ENCODE measurements at regions not wholly inside any gene's neighbourhood (a gene's known extent, or its start where the extent isn't known, plus 50 kb on each side); places are given as distances from the start of the nearest gene placed in this dataset.
A peak's percentile ranks its signal among the peaks of the same experiment; 100 is the strongest.

DNA sequence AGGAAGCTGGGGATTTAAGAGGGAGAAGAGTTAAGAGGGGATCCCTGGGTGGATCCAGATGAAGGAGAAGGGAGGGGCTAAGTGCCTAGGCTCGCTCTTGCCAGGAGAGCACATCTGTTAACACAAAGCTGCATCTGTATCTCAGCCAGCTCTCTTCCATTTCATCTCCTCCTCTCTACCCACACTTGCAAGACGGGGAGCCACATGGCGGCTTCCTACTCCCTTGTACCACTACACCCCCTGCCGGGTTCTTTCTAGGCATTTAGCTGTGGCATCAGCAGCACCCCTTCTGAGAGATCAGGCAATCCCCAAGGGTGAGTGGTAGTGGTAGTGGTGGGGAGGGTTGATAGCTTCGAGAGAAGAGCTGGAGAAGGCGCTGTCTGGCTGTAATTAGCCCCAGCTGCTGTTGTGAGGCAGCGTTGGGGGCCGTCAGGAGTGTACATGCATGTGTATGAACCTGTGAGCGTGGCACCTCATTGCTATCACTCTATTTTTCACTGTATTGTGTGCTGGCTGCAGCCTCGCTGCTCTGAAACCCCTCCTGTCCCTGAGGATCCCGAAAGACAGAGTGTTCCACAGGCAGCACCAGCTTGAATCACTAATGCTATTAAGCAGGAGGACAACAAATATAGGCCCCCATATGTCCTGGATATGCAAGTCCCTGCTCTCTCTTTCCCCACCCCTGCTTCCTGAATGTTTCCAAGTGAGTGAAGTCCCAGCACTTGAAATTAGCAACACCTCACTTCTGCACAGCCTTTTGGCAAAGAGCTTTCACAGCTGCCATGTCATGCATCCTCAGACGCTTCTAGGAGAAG lies 73.7 kb downstream of the RTL9 start:
- no peak for DNase-seq

DNA sequence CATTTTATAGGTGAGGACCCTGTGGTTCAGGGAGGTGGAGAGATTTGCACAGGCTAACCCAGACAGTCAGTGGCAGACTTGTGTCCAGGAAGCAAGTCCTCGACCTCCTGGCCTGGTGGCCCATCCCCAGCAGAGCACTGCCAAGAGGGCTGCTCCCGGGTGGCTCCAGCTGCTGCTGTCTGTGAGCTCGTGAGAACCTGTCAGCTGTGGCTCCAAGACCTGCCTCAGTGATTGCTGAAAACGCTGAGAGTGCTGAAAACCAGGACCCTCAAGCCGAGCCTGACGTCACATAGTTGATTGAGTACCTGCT lies 74.2 kb downstream of the RTL9 start:
- DNase-seq: no peak

DNA sequence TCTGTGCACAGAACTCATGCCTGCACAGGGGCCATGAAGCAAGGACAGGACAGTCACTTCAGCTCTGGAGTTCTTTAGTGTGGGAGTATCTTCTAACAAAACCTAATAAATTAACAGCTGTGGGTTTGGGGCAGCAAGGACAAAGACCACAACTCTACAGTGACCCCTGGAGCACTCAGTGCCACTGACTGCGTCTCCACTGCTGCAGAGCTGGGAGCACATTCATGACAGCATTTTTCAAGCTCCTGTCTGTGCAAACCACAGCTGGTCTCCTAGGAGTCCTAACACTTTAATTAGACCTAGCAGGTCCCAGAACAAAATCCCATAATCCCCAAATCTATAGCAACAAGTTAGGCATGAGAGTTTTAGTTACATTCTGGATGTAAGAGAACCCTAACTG lies 76.5 kb downstream of the RTL9 start:
- no peak for DNase-seq

DNA sequence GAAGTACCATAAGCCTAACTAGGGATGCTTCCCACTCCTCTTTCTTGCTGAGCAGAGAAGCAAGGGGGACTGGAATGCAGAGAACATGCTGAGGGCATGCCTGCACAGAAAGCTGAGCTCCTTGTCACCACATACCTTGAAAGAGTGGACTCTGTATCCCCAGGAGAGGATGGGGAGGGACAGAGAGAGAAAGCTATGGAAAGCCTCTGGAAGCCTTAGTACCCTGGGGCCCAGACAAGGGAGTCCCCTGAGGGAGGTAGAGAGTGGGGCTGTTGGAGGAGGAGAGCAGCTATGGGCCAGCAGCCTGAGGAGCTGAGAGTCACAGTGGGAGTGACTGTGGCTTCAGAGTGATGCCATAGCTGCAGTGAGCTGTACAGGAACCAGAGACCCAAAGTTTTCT lies 77.9 kb downstream of the RTL9 start:
- no peak for DNase-seq

DNA sequence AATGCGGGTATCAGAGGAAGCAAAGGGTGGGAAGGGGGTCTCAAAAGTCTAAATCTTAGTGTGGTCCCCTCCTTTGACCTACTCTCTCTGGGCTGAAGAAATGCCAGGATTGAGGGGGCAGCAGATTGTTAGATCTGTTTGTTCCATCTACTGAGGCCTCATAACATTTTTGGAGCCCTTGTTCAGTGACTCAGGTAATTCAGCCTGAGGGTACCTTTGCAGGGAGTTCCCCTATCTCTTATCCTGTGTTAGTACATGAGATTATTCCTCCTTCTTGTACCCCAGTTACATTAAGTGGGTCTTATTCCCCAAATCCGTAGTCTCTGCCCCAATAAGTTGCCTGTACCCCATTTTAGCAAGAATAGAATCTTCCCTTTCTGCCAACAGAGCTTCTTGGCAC lies 79.0 kb downstream of the RTL9 start:
- DNase-seq: no peak

DNA sequence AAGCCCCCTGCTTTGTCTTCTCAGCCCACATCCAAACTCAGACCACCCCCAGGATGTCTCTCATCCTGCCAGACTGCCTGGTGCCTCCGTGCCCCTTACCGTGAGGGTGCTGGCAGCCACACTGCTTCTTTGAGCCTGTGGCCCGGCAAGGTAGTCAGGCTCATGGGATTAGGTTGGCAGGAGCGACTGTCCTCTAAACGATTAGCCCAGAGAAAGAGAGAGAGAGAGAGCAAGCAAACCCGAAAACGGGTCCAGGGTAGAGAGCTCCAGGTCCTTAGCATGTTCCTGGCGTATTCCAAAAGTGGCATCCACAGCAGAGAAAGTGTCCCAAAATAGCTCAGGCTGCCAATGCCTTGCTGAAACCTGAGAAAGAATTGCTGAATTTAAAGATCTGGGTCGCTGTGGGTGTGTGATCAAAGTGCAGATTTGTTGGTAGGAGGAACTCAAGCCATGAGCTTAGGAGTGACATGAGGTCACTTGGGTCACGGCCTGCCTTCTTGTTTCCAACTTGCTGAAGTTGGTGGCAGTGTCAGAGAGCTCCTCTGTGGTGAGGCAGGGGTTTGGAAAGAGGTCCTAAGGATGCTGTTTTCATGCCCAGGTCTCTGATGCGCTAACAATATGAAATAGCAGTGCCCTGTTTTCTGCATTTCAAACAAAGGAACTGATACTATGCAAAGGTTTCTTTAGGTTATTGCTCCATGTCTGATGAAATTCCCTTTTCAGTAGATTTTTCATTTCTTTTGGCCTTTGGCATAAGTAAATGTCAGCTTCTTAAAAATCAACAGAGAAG lies 81.6 kb downstream of the RTL9 start:
- DNase-seq: no peak

DNA sequence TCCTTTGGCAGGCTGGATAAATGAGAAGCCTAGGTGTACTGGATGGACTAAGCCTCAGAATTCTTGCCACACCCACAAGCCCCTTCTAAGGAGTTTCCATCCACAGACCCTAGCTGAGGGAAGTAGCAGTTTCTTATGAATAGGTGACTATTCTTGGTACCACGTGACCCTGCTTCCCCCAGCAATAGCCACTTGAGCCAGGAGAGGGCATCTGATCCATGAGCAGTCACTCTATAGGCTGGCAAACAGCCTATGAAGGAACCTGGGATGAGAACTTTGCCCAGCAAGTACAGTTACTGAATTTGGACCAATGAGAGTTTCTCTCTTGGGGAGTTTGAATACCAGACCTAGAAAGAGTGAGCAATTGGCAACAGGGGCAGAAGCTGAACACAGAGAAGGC lies 84.0 kb downstream of the RTL9 start:
- DNase-seq: no peak

DNA sequence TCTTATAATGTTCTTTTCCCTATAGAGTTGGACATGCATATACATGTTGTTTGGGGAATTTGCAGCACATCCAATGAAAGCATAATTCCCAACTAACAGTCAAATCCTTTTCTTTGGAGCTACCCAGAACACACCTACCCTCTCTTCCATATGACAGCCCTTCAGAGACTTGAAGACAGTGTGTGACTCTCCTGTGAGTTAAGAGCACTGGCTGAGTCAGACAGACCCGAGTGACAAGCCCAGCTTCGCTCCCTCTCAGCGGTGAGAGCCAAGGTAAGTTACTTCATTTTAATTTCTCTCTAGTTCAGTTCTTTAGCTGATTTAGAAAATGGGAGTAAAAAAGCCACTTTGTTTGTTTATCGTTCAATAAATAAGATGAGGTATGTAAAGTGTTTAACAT lies 86.3 kb downstream of the RTL9 start:
- no peak for DNase-seq

DNA sequence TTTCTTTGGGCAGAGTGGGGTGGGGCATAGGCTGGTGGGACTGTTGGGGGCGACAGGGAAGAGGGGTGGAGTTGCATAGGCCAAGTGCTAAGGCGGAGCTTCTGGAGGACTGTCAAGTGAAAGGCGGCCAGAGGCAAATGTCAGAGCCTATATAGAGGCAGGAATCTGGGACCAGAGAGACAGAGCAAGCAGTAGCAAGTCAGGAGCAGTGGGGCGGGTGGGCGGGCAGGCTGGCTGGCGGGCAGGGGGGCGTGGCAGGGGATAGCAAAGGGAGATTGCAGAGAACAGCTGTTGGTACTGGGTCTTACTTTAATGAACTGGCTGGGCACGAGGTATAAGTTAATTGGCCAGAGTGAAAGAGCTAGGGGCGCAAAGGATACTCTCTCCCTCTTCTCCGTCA lies 89.8 kb downstream of the RTL9 start:
- no peak for DNase-seq

DNA sequence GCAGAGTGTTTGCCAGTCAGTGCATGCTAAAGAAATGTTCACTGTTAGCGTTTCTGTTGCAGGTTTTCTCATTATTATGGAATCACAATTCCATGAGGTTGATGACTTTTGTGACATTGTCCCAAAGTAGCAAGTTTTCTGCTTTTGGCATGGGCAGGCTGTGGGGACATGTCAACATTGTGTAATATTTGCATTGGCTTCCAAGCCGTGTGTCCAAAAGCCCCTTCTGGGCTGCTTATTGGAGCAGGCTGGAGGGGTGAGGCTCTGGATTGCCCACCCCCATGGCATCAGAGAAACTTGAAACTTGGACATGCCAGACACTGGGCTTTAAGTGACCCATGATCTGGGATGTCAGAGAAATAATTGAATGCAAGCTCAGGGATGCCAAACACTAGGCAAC lies 90.7 kb downstream of the RTL9 start:
- DNase-seq: no peak

DNA sequence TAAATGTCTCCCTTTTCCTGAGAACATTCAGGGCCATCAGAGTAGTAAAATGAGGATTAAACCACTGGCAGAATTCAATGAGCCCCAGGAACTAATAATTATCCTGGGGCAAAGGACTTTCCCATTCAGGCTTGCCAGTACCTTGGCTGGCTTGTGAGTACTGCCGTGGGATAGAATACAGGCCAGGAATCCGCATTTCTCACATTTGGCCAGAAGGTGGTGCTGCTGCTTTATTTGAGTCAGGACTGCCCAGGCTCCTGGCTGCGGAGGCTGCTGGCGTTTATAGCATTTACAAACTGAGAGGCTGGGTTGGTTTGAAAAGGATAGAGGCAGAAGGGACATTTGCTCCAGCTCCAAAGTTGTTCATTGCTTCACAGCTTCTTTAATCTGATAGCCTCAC lies 91.4 kb downstream of the RTL9 start:
- peak; percentile 21 for DNase-seq

DNA sequence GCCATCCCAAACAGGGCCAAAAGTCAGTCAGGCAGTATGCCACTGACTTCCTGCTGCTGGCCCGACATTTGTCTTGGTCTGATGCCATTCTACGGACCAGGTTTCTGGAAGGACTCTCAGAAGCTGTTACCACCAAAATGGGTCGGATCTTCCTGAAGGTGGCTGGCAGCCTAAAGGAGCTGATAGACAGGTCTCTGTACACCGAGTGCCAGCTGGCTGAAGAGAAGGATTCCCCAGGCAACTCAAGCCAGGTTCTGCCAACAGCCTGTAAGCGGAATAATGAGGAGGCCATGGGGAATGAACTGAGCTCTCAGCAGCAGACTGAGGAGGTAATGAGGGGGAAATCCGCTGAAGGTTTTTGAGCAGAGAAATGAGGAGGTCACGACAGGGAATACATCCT lies 95.7 kb downstream of the RTL9 start:
- DNase-seq: peak; percentile 22

DNA sequence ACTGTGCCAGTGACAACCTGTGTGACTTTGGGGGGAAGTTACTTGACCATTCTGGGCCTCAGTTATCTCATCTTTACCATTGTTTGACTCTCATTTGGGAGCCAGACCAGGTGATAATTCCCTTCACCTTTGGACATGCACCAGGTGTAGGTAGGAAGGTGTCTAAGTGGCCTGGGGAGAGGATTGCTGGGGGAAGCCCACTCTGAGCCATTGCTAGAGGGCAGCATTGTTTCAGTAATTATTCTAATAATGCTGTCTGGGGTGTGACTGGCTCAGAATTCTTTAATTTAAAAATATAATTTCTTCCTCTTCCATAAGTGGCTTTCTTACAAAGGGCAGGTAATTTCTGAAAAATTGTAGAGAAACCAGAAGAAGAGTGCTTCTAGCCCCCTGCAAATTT lies 104.3 kb downstream of the RTL9 start:
- DNase-seq: no peak

DNA sequence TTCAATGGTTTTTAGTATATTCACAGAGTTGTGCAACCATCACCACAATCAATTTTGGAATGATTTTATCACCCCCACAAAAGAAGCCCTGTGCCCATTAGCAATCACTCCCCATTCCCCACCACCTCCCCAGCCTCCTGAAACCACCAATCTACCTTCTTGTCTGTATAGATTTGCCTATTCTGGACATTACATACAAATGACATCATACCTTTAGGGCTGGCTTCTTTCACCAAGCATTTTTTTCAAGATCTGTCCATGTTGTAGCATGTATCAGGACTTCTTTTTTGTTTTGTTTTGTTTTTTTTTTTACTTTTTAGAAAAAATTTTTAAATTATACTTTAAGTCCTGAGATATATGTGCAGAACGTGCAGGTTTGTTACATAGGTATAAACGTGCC lies 108.1 kb downstream of the RTL9 start:
- no peak for DNase-seq

DNA sequence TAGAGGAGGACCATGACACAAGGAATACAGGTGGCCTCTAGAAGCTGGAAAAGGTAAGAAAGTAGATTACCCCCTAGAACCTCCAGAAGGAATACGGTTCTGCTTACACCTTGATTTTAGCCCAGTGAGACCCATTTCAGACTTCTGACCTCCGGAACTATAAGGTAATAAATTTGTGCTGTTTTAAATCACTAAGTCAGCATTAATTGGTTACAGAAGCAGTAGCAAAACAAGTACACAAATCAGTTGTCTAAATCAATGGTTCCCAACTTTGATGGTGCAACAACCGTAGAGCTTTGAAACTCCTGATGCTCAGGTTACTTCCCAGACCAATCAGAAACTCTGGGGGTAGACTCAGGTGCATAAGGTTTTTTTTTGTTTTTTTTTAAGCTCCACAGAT lies 113.6 kb downstream of the RTL9 start:
- DNase-seq: no peak

DNA sequence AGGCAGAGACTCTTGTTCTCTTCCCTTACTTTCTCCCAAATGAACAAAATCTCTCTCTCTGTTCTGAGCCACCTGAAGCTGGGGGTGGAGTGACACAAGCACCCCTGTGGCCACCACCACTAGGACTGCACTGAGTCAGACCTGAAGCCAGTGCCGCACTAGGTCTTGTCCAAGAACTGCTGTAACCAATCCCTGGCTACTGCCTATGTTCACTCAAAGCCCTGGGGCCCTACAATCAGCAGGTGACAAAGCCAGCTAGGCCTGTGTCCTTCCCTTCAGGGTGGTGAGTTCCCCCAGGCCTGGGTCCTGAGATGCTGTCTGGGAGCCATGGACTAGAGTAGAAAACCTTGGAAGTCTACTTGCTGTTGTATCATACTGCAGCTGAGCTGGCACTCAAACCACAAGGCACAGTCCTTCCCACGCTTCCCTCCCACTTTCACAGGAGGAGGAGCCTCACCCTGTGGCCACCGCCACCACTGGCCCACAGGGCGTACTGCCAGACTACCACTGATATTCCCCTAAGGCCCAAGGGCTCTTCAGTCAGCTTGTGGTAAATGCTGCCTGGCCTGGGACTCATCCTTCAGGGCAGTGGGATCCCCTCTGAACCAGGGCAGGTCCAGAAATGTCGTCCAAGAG lies 119.1 kb downstream of the RTL9 start:
- DNase-seq: no peak

DNA sequence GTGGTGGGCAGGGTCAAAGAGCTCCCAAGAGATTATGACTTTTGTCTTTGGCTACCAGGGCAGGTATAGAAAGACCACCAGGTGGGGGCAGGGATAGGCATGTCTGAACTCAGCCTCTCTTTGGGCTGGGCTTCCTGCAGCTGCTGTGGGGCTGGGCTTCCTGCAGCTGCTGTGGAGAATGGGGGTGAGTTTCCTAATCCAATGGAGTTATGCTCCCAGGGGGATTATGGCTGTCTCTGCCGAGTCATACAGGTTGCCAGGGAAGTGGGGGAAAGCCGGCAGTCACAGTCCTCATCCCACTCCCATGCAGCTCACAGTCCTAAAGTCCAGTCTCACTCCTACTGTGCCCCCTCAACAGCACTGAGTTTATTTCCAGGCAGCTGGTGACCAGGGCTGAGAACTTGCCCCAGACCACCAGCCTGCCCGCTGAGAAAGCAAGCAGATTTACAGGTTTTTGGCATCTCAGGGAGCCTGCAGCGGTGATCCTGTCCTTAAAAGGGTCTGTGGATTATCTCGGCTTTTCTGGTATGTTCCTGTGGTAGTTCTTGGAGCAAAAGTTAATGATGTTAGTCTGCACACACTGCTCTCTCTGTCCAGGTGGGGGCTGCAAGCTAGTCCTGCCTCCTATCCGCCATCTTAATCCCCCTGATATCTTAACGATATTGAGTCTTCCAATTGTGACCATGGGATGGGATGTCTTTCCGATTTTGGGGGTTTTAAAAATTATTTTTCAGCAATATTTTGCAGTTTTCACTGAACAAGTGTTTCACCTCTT lies 133.4 kb downstream of the RTL9 start:
- no peak for DNase-seq

DNA sequence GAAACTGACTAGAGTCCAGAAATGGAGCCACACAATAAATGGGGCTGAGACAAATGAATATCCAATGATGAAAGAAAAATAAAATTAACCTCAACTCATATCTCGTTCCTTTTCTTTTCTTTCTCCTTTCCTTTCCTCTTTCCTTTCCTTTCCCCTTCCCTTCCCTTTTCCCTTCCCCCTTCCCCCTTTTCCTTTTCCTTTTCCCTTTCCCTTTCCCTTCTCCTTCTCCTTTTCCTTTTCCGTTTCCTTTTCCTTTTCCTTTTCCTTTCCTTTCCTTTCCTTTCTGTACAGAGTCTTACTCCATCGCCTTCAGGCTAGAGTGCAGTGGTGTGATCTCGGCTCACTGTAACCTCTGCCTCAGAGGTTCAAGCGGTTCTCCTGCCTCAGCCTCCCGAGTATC lies 146.3 kb downstream of the RTL9 start:
- DNase-seq: no peak

DNA sequence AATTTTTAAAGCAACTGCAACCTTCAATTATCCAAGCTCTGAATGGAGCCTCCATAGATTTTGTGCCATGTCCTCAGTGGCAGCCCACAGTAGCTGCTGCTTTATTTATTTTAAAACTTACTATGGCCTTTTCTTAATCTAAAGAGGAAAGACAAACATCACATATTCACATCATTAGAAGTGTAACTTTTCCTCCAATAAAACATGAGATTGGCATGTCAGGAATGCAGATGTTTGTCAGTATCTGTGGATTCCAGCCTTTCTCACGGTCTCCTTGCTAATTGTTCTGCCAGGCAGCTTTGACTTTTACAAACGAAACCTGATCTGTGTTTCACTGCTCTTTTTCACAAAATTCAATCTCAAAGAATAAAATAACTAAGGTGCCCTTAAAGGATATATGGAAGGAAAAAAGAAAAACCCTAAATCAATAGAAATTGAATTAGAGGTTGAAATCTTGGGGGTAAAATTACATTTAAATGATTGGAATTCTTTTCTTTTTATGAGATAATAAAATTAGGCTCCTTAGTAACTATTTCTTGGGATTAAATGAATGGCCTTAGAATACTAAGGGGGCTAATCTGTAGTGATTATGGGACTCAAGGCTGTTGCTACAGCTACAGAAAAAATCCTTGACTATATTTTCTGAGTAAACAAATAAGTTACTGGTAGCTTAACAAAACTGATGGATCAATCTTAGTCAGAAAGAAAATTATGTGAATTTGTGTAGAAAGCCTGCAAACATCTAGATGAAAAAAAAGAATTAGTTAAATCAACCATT lies 151.3 kb downstream of the RTL9 start:
- DNase-seq: no peak

DNA sequence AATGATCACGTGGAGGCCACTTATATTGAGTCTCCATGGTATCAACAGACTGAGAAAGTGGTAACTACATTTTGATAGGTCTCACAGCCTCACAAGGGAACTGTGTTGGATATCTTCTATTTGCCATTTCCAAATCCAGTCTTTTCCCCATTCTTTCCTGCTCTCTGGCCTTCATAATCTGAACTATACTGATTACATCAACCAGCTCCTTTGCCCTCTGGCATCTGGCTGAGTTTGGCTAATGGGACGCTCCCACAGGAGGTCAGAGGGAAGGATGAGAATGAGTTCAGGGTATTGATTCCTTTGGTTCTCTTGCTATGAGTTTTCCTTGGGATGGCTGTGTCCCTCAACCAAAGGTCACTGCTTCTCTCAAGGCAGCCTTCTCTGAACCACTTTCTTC lies 152.6 kb downstream of the RTL9 start:
- DNase-seq: no peak

DNA sequence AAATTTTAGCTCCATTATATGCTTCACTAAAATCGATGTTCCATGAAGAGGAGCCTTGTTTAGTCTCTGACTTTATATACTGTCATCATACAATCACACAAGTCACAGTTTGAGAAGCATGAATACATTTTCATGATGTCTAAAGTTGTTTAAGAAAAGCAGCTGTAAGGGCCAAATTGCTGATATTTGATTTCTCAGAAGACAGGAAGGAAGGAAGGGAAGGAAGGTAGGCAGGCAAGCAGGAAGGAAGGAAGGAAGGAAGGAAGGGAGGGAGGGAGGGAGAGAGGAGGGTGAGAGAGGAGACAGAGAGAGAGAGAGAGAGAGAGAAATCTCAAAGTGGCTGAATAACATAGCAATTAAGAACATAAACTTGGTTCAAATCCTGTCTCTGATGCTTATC lies 153.7 kb downstream of the RTL9 start:
- no peak for DNase-seq

DNA sequence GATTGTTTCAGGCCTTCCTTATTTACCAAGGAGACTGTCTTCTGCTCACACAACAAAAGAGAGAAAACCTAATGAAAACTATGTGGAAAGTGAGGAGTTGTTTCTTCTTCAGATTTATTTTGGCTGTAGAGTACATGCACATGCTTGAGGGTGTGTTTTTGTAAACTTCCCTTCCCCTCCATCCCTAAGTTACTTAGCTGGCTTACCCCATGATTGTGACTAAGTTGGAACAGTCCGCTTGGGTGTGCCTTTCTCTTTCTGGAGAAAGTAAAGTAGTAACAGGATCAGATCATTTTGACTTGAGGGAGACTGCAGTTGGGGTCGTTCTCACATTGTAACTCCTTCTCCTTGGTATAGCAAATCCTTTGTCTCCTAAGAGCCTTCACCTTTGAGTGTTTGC lies 155.9 kb downstream of the RTL9 start:
- DNase-seq: no peak

DNA sequence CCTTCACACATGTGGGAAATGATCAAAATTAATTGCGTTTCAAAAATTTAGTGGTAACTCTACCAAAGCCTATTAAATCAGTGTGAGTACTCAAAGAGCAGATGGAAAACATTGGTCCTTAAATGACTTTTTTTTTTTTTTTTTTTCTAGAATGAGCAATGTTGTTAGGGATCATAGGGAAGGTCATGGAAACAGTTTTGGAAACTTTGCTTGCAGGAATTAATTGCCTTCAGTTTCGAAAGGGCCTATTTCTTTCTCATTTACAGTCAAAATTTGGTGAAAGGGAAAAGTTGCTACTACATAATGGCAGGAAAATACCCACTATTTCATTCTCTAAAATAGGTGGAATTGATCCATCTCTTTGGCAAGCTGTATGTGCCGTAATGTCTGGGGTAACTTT lies 160.9 kb downstream of the RTL9 start:
- no peak for DNase-seq

All from NCI-H446 treated with DMSO at 0.1 percent for 48 hours (cell line).